EL (cell line): ENCODE measurements at regions not wholly inside any gene's neighbourhood (a gene's known extent, or its start where the extent isn't known, plus 50 kb on each side); places are given as distances from the start of the nearest gene placed in this dataset.
"Not testable (repeated sequence)": the region's sequence is repeated elsewhere in the genome, so short reads cannot be mapped to it uniquely, and the experiment has no call there.

Source experiments
- DNase-seq: peaks from one replicate; pipeline ENCODE4 v3.0.0-alpha.2; 2016

DNA sequence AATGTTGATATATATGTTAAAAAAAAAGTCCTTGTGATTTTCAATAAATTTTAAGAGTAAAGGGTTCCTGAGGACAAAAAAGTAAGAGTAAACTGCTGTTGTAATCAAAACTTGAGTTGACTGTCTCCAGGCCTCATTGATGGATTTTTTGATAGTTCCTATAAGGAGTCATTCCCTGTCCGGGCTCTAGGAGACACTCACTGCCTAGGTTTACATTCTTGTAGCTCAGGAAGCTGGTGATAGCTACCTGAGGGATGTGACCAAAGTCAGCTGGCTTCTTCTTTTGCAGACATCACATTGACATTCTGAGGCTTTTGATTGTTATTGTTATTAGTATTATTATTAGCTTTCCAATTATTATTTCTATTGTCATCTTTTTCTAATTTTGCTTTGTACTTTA lies 116.5 kb upstream of the FBXL7 start:
- DNase-seq, result peak; percentile 10

DNA sequence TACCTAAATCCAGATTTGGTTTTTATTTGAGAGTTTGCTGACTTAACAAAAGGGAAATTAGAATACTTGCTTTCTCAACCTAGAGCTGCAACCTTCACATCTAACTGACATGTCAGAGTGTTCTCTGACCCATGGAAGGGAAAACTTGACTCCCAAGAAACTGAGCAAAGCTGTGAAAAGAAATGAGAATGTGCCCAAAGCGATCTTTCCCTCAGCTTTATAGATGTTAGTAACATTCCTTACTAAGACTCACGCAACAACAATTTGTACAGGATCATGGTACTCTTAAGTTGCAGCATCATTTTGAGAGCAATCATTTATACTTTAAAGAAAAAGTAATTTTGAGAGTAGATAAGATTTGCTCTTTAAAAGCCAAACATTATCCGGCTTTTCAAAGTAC lies 117.0 kb upstream of the FBXL7 start:
- no peak for DNase-seq

DNA sequence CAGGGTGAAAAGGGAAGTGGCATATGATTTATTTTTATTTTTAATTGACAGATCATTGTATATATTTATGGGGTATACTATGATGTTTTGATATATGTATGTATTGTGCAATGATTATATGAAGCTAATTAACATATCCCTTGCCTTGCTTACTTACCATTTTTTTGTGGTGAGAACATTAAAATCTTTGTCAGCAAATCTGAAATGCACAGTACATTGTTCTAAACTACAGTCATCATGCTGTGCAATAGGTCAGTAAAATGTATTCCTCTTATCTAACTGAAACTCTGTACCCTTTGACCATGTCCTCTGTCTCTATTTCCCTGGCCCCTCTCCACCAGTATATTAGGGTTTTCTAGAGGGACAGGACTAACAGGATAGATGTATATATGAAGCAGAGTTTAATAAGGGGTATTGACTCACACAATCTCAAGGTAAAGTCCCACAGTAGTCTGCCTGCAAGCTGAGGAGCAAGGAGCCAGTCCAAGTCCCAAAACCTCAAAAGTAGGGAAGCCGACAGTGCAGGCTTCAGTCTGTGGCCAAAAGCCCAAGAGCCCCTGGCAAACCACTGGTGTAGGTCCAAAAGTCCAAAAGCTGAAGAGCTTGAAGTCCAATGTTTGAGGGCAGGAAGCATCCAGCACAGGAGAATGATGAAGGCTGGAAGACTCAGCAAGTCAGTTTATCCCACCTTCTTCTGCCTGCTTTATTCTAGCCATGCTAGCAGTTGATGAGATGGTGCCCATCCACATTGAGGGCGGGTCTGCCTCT lies 122.2 kb upstream of the FBXL7 start:
- no peak for DNase-seq

DNA sequence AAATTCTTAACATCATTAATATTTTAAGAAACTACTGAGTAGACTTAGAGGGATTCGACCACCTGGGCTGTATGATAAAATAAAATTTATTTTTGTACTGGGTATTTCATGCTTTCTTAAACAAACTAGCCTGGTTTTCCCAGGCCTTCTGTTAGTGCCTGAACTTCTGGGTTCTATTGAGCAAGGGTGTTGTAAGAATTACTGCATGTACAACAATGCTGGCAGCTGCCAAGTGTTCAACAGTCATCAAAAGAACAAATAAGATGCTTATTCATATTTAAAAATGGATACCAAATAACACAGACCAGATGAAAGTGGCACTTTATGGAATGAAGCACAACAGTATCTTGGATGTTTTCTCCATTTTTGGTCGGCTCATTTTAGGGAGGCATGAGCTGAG lies 123.2 kb upstream of the FBXL7 start:
- no peak for DNase-seq

- no peak for DNase-seq
Observed at GRCh38 chr5:15376088-15376487, 123.9 kb upstream of the FBXL7 start.

- DNase-seq, result no peak
Observed at GRCh38 chr5:15375559-15375958, 124.4 kb upstream of the FBXL7 start.

GRCh38 chr5:15374886-15375285 lies 125.1 kb upstream of the FBXL7 start:
- DNase-seq, result no peak

- DNase-seq, result no peak
Observed at GRCh38 chr5:15373151-15373550, 126.8 kb upstream of the FBXL7 start.

DNA sequence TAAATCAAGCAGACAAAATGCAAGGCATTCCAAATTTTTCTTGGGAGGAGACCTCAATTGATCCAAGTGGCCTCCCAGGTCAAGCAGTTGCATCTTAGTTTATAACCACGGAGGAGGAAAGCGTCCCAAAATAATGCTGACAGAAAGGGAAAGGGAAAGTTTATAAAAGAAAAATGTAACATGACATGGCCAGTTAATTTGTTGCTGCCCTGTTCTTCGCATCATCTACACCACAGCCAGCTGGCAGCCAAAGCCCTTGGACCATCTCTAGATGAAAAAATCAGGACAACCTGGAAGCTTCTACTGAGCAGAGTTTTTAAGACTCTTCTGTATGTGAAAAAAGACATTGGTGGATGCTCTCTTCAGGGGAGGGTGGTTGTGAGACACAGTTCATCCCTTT lies 128.8 kb upstream of the FBXL7 start:
- DNase-seq, result no peak

DNA sequence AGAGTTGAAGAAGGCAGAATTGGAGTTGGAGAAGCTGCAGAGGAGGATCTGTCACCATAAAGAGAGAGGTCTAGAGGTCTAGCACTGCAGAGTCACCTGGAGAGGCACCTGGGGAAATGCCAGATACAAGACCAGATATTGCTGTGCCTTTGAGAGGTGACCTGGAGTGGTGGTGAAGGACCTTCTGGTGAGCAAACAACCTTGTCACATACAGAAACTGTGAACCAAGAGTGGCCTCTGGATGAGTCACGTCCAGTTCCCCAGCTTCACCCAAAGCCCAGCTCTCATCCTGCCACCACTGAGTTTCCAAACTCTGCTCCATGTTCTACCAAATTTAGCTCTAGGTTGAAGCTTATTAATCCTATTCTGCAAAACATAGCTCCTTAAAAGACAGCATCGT lies 131.1 kb upstream of the FBXL7 start:
- no peak for DNase-seq

DNA sequence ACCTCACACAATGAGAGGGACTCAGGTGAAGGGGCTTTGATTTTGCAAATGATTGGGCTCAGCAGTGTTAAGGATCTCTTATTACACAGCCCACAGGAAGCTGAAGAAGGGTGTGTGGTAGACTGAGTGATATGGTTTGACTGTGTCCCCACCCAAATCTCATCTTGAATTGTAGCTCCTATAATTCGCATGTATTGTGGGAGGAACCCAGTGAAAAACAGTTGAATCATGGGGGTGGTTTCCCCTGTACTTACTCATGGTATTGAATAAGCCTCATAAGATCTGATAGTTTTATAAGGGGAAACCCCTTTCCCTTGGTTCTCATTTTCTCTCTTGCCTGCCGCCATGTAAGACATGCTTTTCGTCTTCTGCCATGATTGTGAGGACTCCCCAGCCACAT lies 132.5 kb upstream of the FBXL7 start:
- DNase-seq, result no peak

- DNase-seq, result peak; percentile 17
Observed at GRCh38 chr5:15366676-15367391, 133.1 kb upstream of the FBXL7 start.

DNA sequence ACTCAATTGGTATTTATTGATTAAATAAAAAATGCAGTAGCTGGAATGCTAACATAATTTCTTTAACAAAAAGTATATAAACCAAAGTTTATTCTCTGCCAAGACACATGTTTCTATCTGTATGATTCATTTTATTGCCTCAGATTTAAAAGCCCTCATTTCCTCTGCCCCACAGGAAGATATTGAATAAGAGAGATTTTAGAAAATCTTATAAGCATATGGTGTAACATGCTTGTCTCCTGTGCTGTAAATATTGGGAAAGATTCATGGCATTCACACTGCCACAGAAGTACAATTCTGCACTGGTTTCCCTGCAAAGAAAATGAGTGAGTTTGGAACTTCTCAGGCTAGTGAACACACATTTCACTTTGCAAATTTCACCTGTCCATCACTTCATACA lies 134.9 kb upstream of the FBXL7 start:
- no peak for DNase-seq

DNA sequence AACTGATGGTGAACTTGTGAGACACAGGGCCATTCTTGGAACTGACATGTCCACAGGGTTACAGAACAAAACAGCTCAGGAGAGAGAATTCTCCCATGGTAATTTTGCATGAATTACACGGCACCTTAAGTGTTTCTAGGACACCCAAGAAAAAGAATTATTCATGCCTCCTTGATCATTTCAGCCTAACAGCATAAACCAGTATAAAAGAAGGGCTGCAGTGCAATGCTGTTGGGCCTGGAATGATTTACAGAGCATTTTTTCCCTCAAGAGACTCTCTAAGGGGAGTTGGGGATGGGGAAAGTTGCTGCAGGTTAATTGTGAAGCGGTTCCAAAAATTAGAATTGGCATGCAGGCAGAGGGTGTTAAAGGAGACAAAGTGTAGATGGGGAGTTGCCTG lies 136.4 kb upstream of the FBXL7 start:
- no peak for DNase-seq

DNA sequence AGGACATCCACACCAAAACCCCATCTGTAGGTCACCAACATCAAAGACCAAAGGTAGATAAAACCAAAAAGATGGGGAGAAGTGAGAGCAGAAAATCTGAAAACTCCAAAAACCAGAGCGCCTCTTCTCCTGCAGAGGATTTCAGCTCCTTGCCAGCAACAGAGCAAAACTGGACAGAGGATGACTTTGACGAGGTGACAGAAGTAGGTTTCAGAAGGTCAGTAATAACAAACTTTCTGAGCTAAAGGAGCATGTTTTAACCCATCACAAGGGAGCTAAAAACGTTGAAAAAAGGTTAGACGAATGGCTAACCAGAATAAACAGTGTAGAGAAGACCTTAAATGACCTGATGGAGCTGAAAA lies 142.9 kb upstream of the FBXL7 start:
- DNase-seq, result not testable (repeated sequence)

GRCh38 chr5:15356308-15357091 lies 143.5 kb upstream of the FBXL7 start:
- DNase-seq, result not testable (repeated sequence)

DNA sequence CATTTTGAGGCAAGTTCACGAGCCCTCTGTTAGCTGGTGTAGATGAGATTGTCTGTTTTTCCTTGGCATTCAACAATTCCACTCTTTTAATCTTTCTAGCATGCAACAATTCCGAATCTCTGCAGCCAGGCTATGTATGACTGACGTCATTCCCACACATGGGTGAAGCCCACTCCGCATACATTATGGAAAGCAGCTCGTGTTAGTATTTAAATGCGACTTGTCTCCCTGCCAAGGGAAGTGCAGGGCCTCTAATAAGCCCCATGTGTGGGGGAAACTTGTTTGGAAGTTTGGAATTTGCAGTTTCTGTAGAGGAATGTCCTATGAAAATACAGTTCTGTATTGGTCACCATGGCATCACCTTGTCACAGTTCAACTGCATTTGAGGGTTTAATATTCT lies 146.0 kb upstream of the FBXL7 start:
- peak; percentile 8 for DNase-seq

DNA sequence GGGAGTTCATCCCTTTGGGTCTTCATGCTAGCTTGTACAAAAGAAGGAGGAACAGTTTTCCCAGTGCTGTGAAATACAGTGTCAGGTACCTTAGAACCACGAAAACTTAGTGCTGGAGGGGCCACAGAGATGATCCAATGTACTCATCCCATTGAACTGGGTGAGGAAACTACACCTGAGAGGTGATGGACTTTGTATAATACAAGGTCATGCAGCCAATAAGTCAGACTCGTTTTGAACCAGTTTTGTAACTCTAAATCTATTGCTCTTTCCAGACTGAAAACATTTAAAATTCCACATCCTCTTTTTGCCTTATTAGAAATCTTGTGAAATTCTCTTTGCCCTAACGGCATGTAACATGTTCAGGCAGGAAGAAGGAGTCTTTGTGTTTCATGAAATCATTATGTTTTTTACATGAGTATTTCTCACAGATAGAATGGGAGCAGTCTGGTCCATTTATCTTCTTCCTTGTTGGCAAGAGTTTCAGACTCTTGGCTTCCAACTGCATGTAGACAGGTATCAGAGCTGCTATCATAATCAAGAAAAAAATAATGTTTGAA lies 146.8 kb upstream of the FBXL7 start:
- DNase-seq, result no peak

DNA sequence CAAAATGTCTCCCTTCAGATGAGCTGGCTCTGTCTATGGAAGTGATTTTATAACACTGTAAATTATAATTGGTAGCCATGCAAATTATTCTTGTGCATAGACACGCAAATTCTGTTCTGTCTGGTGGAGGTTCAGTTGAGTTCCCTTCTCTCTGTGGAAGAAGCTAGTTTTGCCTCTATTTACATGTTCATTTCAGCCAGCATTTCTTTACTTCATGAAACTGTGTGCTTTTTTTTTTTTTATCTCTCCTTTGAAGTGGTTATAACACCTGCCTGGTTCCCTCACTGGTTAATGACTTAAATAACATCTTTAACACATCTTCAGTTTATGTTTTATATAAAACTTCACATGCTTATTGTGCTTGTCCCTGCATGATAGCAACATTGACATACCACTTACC lies 149.4 kb upstream of the FBXL7 start:
- no peak for DNase-seq

- no peak for DNase-seq
Observed at GRCh38 chr5:15346738-15347137, 153.2 kb upstream of the FBXL7 start.

- no peak for DNase-seq
Observed at GRCh38 chr5:15344954-15345353, 155.0 kb upstream of the FBXL7 start.

DNA sequence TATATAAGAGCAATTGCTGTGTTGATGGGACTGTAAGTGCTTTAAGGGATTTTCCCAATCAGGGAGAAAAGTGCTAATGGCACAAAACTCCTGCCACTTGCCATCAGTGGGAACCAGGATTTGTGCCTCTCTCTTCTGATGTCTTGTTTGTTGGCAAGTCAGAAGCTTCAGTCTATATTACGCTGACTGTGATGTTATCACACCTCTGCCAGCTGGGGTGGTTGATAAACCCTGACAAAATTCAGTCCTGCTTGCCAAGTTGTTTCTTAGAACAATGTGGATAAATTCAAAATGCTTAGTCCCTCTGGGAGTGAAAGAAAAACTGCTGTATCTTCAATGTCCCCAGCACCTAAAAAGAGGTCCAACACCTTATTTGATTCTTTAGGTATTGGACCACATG lies 161.4 kb upstream of the FBXL7 start:
- DNase-seq, result no peak

- no peak for DNase-seq
Observed at GRCh38 chr5:15334551-15335266, 165.3 kb upstream of the FBXL7 start.
